Body of pancreas (tissue), 4 donors: ENCODE measurements at regions not wholly inside any gene's neighbourhood (a gene's known extent, or its start where the extent isn't known, plus 50 kb on each side); places are given as distances from the start of the nearest gene placed in this dataset.

Experiments used
- POLR2A ChIP-seq, 3 donors: fragments of 450-650 bp; IDR thresholded peaks; one replicate each; pipeline ENCODE4 v1.6.1; 2016; ENCODE audit warnings: antibody characterized with exemption in 3 of 3, mild to moderate bottlenecking in 2 of 3
- TF ChIP-seq, protein P1 (sequence below), 7 experiments: fragments of 450-650 bp in 4 of 7; fragments of 200-600 bp in 3 of 7; sonication (generic) in 3 of 7; IDR thresholded peaks; one replicate each; pipeline ENCODE4 v1.5.1; 2016 to 2019; ENCODE audit warnings: antibody characterized with exemption in 7 of 7

DNA sequence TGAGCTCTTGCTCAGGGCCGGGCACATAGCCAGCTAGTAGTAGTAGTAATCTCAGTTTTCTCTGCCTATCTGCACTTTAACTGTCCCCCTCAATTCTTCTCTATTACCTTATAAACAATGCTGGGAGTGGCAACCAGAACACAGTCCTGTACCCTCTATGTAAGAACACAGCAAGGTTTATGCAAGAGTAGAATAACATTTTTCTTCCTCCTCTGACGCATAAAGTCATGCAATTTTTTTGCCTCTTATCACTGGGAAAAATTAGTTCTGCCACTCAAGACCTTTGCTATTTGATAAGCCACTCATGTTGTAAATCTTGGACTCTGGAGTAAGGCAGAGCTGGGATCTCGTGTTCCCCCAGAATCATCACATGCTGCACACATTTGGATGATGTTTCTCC, 200.7 kb upstream of the SOX11 start:
- TF ChIP-seq, protein P1, sequence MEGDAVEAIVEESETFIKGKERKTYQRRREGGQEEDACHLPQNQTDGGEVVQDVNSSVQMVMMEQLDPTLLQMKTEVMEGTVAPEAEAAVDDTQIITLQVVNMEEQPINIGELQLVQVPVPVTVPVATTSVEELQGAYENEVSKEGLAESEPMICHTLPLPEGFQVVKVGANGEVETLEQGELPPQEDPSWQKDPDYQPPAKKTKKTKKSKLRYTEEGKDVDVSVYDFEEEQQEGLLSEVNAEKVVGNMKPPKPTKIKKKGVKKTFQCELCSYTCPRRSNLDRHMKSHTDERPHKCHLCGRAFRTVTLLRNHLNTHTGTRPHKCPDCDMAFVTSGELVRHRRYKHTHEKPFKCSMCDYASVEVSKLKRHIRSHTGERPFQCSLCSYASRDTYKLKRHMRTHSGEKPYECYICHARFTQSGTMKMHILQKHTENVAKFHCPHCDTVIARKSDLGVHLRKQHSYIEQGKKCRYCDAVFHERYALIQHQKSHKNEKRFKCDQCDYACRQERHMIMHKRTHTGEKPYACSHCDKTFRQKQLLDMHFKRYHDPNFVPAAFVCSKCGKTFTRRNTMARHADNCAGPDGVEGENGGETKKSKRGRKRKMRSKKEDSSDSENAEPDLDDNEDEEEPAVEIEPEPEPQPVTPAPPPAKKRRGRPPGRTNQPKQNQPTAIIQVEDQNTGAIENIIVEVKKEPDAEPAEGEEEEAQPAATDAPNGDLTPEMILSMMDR (IDR thresholded peaks at IDR 0.05): no peak
- TF ChIP-seq POLR2A (IDR thresholded peaks at IDR 0.05): no peak
